ENCODE measurements at regions not wholly inside any gene's neighbourhood (a gene's known extent, or its start where the extent isn't known, plus 50 kb on each side); places are given as distances from the start of the nearest gene placed in this dataset.

GRCh38 chr3:164408326-164408725, 670.0 kb downstream of the SI start:
- TF ChIP-seq MAX (IDR thresholded peaks at IDR 0.05) (no peak), EGR1 (IDR thresholded peaks at IDR 0.05) (no peak), RAD21 (IDR thresholded peaks at IDR 0.05; ENCODE audit: low read depth) (no peak), NFIC (IDR thresholded peaks at IDR 0.05) (no peak), TEAD4 (IDR thresholded peaks at IDR 0.05) (no peak), TCF12 (IDR thresholded peaks at IDR 0.05; ENCODE audit: low read depth) (no peak), TAF1 (IDR thresholded peaks at IDR 0.05; ENCODE audit: low read depth) (no peak), ZBTB7A (IDR thresholded peaks at IDR 0.05; ENCODE audit: low read depth) (no peak), YY1 (IDR thresholded peaks at IDR 0.05; ENCODE audit: low read depth) (no peak), CEBPB (IDR thresholded peaks at IDR 0.05) (no peak), REST (IDR thresholded peaks at IDR 0.05; ENCODE audit: low read depth) (no peak), EP300 (IDR thresholded peaks at IDR 0.05; ENCODE audit: borderline replicate concordance) (no peak)

GRCh38 chr3:164407111-164407510, 671.2 kb downstream of the SI start:
- TF ChIP-seq REST (IDR thresholded peaks at IDR 0.05; ENCODE audit: low read depth) (no peak), MAX (IDR thresholded peaks at IDR 0.05) (no peak), FOXM1 (IDR thresholded peaks at IDR 0.05; ENCODE audit: borderline replicate concordance, low read depth) (no peak), EGR1 (IDR thresholded peaks at IDR 0.05) (no peak), EP300 (IDR thresholded peaks at IDR 0.05; ENCODE audit: borderline replicate concordance) (no peak), TCF12 (IDR thresholded peaks at IDR 0.05; ENCODE audit: low read depth) (no peak), CREB1 (IDR thresholded peaks at IDR 0.05; ENCODE audit: low read depth) (no peak)

- TF ChIP-seq TAF1 (IDR thresholded peaks at IDR 0.05; ENCODE audit: low read depth) (no peak), TEAD4 (IDR thresholded peaks at IDR 0.05) (no peak), TCF12 (IDR thresholded peaks at IDR 0.05; ENCODE audit: low read depth) (no peak), CEBPB (IDR thresholded peaks at IDR 0.05) (no peak), NFIC (IDR thresholded peaks at IDR 0.05) (no peak), RAD21 (IDR thresholded peaks at IDR 0.05; ENCODE audit: low read depth) (no peak), EP300 (IDR thresholded peaks at IDR 0.05; ENCODE audit: borderline replicate concordance) (no peak), YY1 (IDR thresholded peaks at IDR 0.05; ENCODE audit: low read depth) (no peak), MAX (IDR thresholded peaks at IDR 0.05) (no peak), USF1 (IDR thresholded peaks at IDR 0.05) (no peak), CREB1 (IDR thresholded peaks at IDR 0.05; ENCODE audit: low read depth) (no peak), REST (IDR thresholded peaks at IDR 0.05; ENCODE audit: low read depth) (no peak), ZBTB7A (IDR thresholded peaks at IDR 0.05; ENCODE audit: low read depth) (no peak), FOXM1 (IDR thresholded peaks at IDR 0.05; ENCODE audit: borderline replicate concordance, low read depth) (no peak), EGR1 (IDR thresholded peaks at IDR 0.05) (no peak)
Measured at GRCh38 chr3:164406281-164406680, 672.0 kb downstream of the SI start.

GRCh38 chr3:164401923-164402322, 676.4 kb downstream of the SI start:
- TF ChIP-seq CEBPB (IDR thresholded peaks at IDR 0.05): no peak
- TF ChIP-seq EP300 (IDR thresholded peaks at IDR 0.05; ENCODE audit: borderline replicate concordance): no peak
- no peak for TF ChIP-seq REST (IDR thresholded peaks at IDR 0.05; ENCODE audit: low read depth)
- TF ChIP-seq CREB1 (IDR thresholded peaks at IDR 0.05; ENCODE audit: low read depth): no peak
- TF ChIP-seq YY1 (IDR thresholded peaks at IDR 0.05; ENCODE audit: low read depth): no peak
- TF ChIP-seq EGR1 (IDR thresholded peaks at IDR 0.05): no peak
- no peak for TF ChIP-seq MAX (IDR thresholded peaks at IDR 0.05)
- TF ChIP-seq USF1 (IDR thresholded peaks at IDR 0.05): no peak
- TF ChIP-seq TEAD4 (IDR thresholded peaks at IDR 0.05): no peak
- no peak for TF ChIP-seq NFIC (IDR thresholded peaks at IDR 0.05)
- TF ChIP-seq ZBTB7A (IDR thresholded peaks at IDR 0.05; ENCODE audit: low read depth): no peak
